ENCODE measurements at regions not wholly inside any gene's neighbourhood (a gene's known extent, or its start where the extent isn't known, plus 50 kb on each side); places are given as distances from the start of the nearest gene placed in this dataset.

DNA sequence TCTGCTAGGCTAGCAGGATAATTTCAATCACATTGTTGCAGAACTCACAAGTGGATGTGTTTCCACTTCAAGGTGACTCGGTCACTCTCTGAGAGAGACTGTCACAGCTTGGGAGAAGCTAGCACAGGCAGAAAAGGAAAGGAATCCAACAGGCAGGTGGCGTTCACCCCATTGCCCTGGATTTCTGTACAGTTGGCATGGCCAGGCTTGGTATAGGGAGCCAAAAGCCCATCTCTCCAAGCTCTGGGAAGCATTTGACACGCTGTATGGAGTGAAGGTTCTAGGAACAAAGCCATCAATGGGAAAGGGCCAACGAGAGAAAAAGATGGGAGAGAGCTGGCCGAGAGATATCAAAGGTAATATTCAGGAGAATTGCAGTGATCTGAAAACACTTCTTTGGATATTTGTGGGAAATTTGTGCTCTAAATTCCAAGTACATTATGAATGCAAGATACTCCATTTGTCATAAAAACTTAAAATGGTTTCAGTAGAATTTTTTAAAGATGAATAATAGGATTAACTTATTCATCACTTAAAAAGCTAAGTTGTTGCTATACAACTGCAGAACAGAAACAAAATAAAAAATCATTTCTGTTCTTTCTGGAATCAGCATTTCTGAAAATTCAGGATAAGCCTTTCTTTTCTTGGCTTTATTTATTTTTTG lies 223.5 kb upstream of the NTM start:
- TF ChIP-seq, protein P1, sequence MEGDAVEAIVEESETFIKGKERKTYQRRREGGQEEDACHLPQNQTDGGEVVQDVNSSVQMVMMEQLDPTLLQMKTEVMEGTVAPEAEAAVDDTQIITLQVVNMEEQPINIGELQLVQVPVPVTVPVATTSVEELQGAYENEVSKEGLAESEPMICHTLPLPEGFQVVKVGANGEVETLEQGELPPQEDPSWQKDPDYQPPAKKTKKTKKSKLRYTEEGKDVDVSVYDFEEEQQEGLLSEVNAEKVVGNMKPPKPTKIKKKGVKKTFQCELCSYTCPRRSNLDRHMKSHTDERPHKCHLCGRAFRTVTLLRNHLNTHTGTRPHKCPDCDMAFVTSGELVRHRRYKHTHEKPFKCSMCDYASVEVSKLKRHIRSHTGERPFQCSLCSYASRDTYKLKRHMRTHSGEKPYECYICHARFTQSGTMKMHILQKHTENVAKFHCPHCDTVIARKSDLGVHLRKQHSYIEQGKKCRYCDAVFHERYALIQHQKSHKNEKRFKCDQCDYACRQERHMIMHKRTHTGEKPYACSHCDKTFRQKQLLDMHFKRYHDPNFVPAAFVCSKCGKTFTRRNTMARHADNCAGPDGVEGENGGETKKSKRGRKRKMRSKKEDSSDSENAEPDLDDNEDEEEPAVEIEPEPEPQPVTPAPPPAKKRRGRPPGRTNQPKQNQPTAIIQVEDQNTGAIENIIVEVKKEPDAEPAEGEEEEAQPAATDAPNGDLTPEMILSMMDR (conservative IDR thresholded peaks at IDR 0.05 in 1 of 2, IDR thresholded peaks at IDR 0.05 in 1 of 2; ENCODE audit: extremely low read depth in 1 of 2, insufficient read depth in 1 of 2, low read depth in 1 of 2, low read length in 2 of 2), result no peak
- no peak for TF ChIP-seq EZH2 (IDR thresholded peaks at IDR 0.05; ENCODE audit: borderline replicate concordance, low read length)

Data from mammary epithelial cell (primary cell).